H1 (cell line): ENCODE measurements at regions not wholly inside any gene's neighbourhood (a gene's known extent, or its start where the extent isn't known, plus 50 kb on each side); places are given as distances from the start of the nearest gene placed in this dataset.

Experiments used
- CTCF ChIA-PET: fragments of 300-600 bp; sonication (Branson Sonifier 250); formaldehyde crosslinking; loops from one replicate; lab custom pipeline; 2021; ENCODE audit not compliant: partially characterized antibody; lab: Charles Lee
- POLR2A ChIA-PET: fragments of 300-600 bp; sonication (Branson Sonifier 250); formaldehyde crosslinking; loops from one replicate; lab custom pipeline; 2021; ENCODE audit warnings: inconsistent platforms; ENCODE audit not compliant: partially characterized antibody; lab: Charles Lee
- DNase-seq, 2 experiments: peaks; one replicate each; pipeline versions ENCODE4 v3.0.0 to v3.0.0-alpha.2; 2010 to 2022; ENCODE audit warnings: low spot score in 2 of 2, low read depth in 1 of 2, mixed read lengths in 1 of 2
- FAIRE-seq: peaks from 2 replicates; lab custom pipeline; 2011; peaks lifted over from hg19 to GRCh38; lab: Jason Lieb, UNC
- H2AFZ ChIP-seq: 2 replicates; pipeline ENCODE4 v1.8.1; 2012; ENCODE audit warnings: low read length, inconsistent platforms
- H2AK5ac ChIP-seq: 2 replicates; pipeline ENCODE4 v1.6.1; 2013; ENCODE audit warnings: low read depth, low read length
- H2BK120ac ChIP-seq: replicated peaks from 2 replicates; pipeline ENCODE3; 2013; ENCODE audit warnings: low read depth, low read length, inconsistent platforms
- H2BK12ac ChIP-seq: 2 replicates; pipeline ENCODE4 v1.6.1; 2013; ENCODE audit warnings: low read depth, low read length
- H2BK15ac ChIP-seq: 2 replicates; pipeline ENCODE4 v1.6.1; 2013; ENCODE audit warnings: low read length
- H2BK20ac ChIP-seq: 2 replicates; pipeline ENCODE4 v1.6.1; 2013; ENCODE audit warnings: low read length
- H2BK5ac ChIP-seq: 2 replicates; pipeline ENCODE4 v1.6.1; 2013; ENCODE audit warnings: low read depth, low read length
- H3K14ac ChIP-seq: 2 replicates; pipeline ENCODE4 v1.6.1; 2013; ENCODE audit warnings: inconsistent platforms; ENCODE audit not compliant: insufficient read length
- H3K18ac ChIP-seq: 2 replicates; pipeline ENCODE4 v1.6.1; 2013; ENCODE audit warnings: low read length; ENCODE audit errors: extremely low read depth
- H3K23ac ChIP-seq: 2 replicates; pipeline ENCODE4 v1.6.1; 2013; ENCODE audit warnings: inconsistent platforms; ENCODE audit not compliant: insufficient read length
- H3K23me2 ChIP-seq: 2 replicates; pipeline ENCODE4 v1.6.1; 2013; ENCODE audit warnings: low read depth, low read length
- H3K27ac ChIP-seq: 2 replicates; pipeline ENCODE4 v1.6.1; 2011; ENCODE audit warnings: low read depth, low read length, inconsistent platforms
- H3K27me3 ChIP-seq, 4 experiments: replicated peaks in 1 of 4; 1 replicate in 1 of 4; 2 replicates in 3 of 4; pipeline versions ENCODE4 v1.6.1 to v1.8.1; 2011 to 2013; ENCODE audit warnings: low read length in 3 of 4, mild to moderate bottlenecking in 3 of 4, inconsistent platforms in 2 of 4, mixed read lengths in 2 of 4, moderate library complexity in 1 of 4; ENCODE audit not compliant: control insufficient read depth in 3 of 4, insufficient read depth in 3 of 4; ENCODE audit errors: extremely low read depth in 1 of 4
- H3K36me3 ChIP-seq, 4 experiments: 2 replicates each; pipeline versions ENCODE4 v1.6.1 to v1.8.1; 2011 to 2013; ENCODE audit warnings: mild to moderate bottlenecking in 4 of 4, low read length in 3 of 4, moderate library complexity in 2 of 4, control low read depth in 1 of 4, inconsistent platforms in 1 of 4; ENCODE audit not compliant: insufficient read depth in 4 of 4, control insufficient read depth in 2 of 4
- H3K4ac ChIP-seq: replicated peaks from 2 replicates; pipeline ENCODE3; 2013; ENCODE audit warnings: low read length, low read depth, mixed read lengths, inconsistent platforms; ENCODE audit not compliant: insufficient read length
- H3K4me1 ChIP-seq, 4 experiments: replicated peaks in 1 of 4; 1 replicate in 1 of 4; 2 replicates in 3 of 4; pipeline versions ENCODE4 v1.6.1 to v1.8.1; 2011 to 2013; ENCODE audit warnings: low read length in 3 of 4, inconsistent platforms in 2 of 4, mixed read lengths in 1 of 4; ENCODE audit not compliant: insufficient read depth in 4 of 4, control insufficient read depth in 3 of 4
- H3K4me2 ChIP-seq, 2 experiments: 2 replicates each; pipeline versions ENCODE4 v1.6.1 to v1.8.1; 2011 to 2013; ENCODE audit warnings: low read depth in 2 of 2, low read length in 2 of 2, control low read depth in 1 of 2, inconsistent platforms in 1 of 2, mild to moderate bottlenecking in 1 of 2; ENCODE audit not compliant: insufficient read depth in 1 of 2
- H3K4me3 ChIP-seq, 4 experiments: fragments of 200-600, 300-600 bp in 1 of 4; sonication (generic), shearing (Covaris generic), sonication (Bioruptor Twin) in 1 of 4; 2 replicates each; pipeline versions ENCODE4 v1.5.1 to v1.8.1; 2011 to 2016; ENCODE audit warnings: low read length in 4 of 4, low read depth in 3 of 4, control low read depth in 2 of 4, inconsistent platforms in 2 of 4, mild to moderate bottlenecking in 2 of 4, mixed read lengths in 1 of 4, moderate library complexity in 1 of 4; ENCODE audit not compliant: insufficient read depth in 2 of 4; ENCODE audit errors: extremely low read depth in 1 of 4
- H3K56ac ChIP-seq: replicated peaks from 2 replicates; pipeline ENCODE3; 2013; ENCODE audit warnings: low read depth, mild to moderate bottlenecking, mixed read lengths, low read length, inconsistent platforms; ENCODE audit not compliant: insufficient read length
- H3K79me1 ChIP-seq: 2 replicates; pipeline ENCODE4 v1.6.1; 2013; ENCODE audit warnings: low read depth, low read length, control low read depth
- H3K79me2 ChIP-seq, 2 experiments: 2 replicates each; pipeline versions ENCODE4 v1.6.1 to v1.8.1; 2012 to 2013; ENCODE audit warnings: low read length in 2 of 2, mild to moderate bottlenecking in 2 of 2, inconsistent platforms in 1 of 2; ENCODE audit not compliant: insufficient read depth in 2 of 2, control insufficient read depth in 1 of 2
- H3K9ac ChIP-seq, 4 experiments: replicated peaks in 1 of 4; 1 replicate in 1 of 4; 2 replicates in 3 of 4; pipeline versions ENCODE4 v1.6.1 to v1.8.1; 2011 to 2013; ENCODE audit warnings: low read depth in 3 of 4, low read length in 3 of 4, control low read depth in 2 of 4, mild to moderate bottlenecking in 2 of 4, moderate library complexity in 2 of 4, inconsistent platforms in 1 of 4; ENCODE audit errors: extremely low read depth in 1 of 4
- H3K9me3 ChIP-seq, 2 experiments: 2 replicates each; pipeline versions ENCODE4 v1.6.1 to v1.8.1; 2012 to 2013; ENCODE audit warnings: mild to moderate bottlenecking in 2 of 2, moderate library complexity in 2 of 2, control low read depth in 1 of 2, inconsistent platforms in 1 of 2, low read depth in 1 of 2, low read length in 1 of 2, mixed read lengths in 1 of 2; ENCODE audit not compliant: insufficient read depth in 2 of 2
- H4K20me1 ChIP-seq, 2 experiments: replicated peaks in 1 of 2; 2 replicates each; pipeline versions ENCODE3 to v1.8.1; 2011 to 2013; ENCODE audit warnings: inconsistent platforms in 2 of 2, low read length in 2 of 2, mild to moderate bottlenecking in 1 of 2; ENCODE audit not compliant: insufficient read depth in 2 of 2, control insufficient read depth in 1 of 2
- H4K5ac ChIP-seq: 2 replicates; pipeline ENCODE4 v1.6.1; 2013; ENCODE audit warnings: low read length, low read depth, mixed read lengths, inconsistent platforms; ENCODE audit not compliant: insufficient read length
- H4K8ac ChIP-seq: 2 replicates; pipeline ENCODE4 v1.8.0; 2013; ENCODE audit warnings: mild to moderate bottlenecking, moderate library complexity, low read length, inconsistent platforms; ENCODE audit not compliant: insufficient read depth; ENCODE audit errors: extremely low read depth
- H4K91ac ChIP-seq: replicated peaks from 2 replicates; pipeline ENCODE3; 2013; ENCODE audit warnings: low read length, mixed read lengths, inconsistent platforms; ENCODE audit not compliant: insufficient read length
- JUN ChIP-seq: IDR thresholded peaks from 2 replicates; pipeline ENCODE4 v1.6.1; 2011; ENCODE audit warnings: low read depth, mild to moderate bottlenecking, improper control_type of control experiment, low read length
- NANOG ChIP-seq: IDR thresholded peaks from 2 replicates; pipeline ENCODE4 v1.6.1; 2011; ENCODE audit warnings: low read length, low read depth, mild to moderate bottlenecking, inconsistent platforms; ENCODE audit not compliant: insufficient read depth, poor library complexity, severe bottlenecking
- WGBS, 2 experiments: shearing (Covaris generic) in 1 of 2; methylation state at CpG; one replicate each; pipeline versions ENCODE4 v1.1.6 to v1.1.7; 2013 to 2015; ENCODE audit warnings: low lambda C conversion rate in 2 of 2, mixed read lengths in 2 of 2, inconsistent platforms in 1 of 2, low coverage in 1 of 2, missing lambda C conversion rate in 1 of 2; ENCODE audit not compliant: insufficient replicate concordance in 2 of 2, insufficient coverage in 1 of 2, insufficient read length in 1 of 2; ENCODE audit errors: extremely low coverage in 1 of 2, missing lambda C conversion rate in 1 of 2; 5-methylcytosine and 5-hydroxymethylcytosine counted together
- TF ChIP-seq, protein P1 (sequence below): IDR thresholded peaks from 2 replicates; pipeline ENCODE4 v1.6.1; 2012; ENCODE audit warnings: inconsistent platforms

DNA sequence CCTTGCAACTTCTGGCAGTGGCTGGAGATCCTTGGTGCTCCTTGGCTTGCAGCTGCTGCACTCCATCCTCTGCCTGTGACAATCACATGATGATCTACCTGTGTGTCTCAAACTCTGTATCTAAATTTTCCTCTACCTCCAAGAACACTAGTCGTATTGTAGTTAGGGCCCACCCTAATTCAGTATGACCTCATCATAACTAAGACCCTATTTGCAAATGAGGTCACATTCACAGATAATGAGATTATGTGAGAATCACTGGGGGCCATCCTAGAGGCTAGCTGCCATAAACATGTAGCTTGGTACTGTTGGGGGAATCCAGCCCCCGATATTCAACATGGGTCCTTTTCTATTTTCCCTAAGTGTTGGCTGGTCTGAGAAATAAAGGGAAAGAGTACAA lies 183.0 kb upstream of the SMLR1 start:
- Histone ChIP-seq H2AFZ (no peak overlapping the region), H3K4me3 (no peak overlapping the region)
- WGBS, 2 experiments: 79% methylated on average over 2 of the region's 2 CpGs; no CpG with 5 or more reads in 1 of the 2 experiments

More for the DNA sequence above, 183.0 kb upstream of the SMLR1 start:
- H2AK5ac ChIP-seq: no peak overlapping the region
- ChIA-PET POLR2A (no interaction called here), CTCF (no interaction called here)
- H4K5ac ChIP-seq: no peak overlapping the region
- no peak overlapping the region for H3K27ac ChIP-seq
- H3K4me1 ChIP-seq: no peaks in the 10 kb centered on the region
- H3K79me1 ChIP-seq: no peaks in the 10 kb centered on the region
- no peak overlapping the region for H2BK20ac ChIP-seq
- H3K4ac ChIP-seq: no peak overlapping the region
- no peak overlapping the region for H2BK120ac ChIP-seq
- H4K20me1 ChIP-seq: no peaks in the 10 kb centered on the region
- TF ChIP-seq NANOG: no peak
- TF ChIP-seq JUN: no peak
- TF ChIP-seq, protein P1, sequence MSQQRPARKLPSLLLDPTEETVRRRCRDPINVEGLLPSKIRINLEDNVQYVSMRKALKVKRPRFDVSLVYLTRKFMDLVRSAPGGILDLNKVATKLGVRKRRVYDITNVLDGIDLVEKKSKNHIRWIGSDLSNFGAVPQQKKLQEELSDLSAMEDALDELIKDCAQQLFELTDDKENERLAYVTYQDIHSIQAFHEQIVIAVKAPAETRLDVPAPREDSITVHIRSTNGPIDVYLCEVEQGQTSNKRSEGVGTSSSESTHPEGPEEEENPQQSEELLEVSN: no peak
- H3K4me2 ChIP-seq: no peak overlapping the region
- no peak overlapping the region for H3K9ac ChIP-seq
- no peak overlapping the region for H4K91ac ChIP-seq
- no peak overlapping the region for H3K56ac ChIP-seq
- no peak overlapping the region for H2BK5ac ChIP-seq
- DNase-seq: no peak
- no peak for FAIRE-seq
- H3K23ac ChIP-seq: no peak overlapping the region
- H2BK15ac ChIP-seq: no peak overlapping the region
- no peaks in the 10 kb centered on the region for H3K79me2 ChIP-seq
- H3K18ac ChIP-seq: no peak overlapping the region
- no peaks in the 10 kb centered on the region for H3K27me3 ChIP-seq
- H3K36me3 ChIP-seq: no peaks in the 10 kb centered on the region
- H3K23me2 ChIP-seq: no peaks in the 10 kb centered on the region
- H2BK12ac ChIP-seq: no peak overlapping the region
- H3K14ac ChIP-seq: no peak overlapping the region
- peaks cover 6 to 9% of the 10 kb centered on the region in 2 experiments; a peak in 3 of 4 replicates for H3K9me3 ChIP-seq
- no peak overlapping the region for H4K8ac ChIP-seq
